ENCODE measurements at regions not wholly inside any gene's neighbourhood (a gene's known extent, or its start where the extent isn't known, plus 50 kb on each side); places are given as distances from the start of the nearest gene placed in this dataset.

GRCh38 chr11:80163011-80163410 lies 722.2 kb upstream of the TENM4 start:
- no peak for DNase-seq

GRCh38 chr11:80162387-80162786 lies 721.6 kb upstream of the TENM4 start:
- DNase-seq, result no peak

DNA sequence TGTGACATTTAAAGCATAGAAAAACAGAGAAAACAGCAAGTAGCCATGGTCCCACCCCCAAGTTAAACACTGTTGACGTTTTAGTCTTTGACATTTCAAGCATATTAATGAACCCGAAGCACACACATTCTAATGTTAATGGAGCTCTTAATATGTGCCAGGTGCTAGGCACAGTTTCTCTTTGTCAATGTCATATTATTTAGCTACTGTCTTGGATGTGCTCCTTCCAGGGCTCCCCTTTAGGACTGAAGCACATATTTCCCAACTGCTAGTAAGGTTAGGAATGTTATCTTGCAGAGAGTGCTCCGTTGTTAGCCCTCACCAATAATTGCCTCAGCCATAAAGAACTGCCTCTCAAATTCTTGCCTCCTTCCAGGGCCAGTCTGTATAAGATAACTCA lies 716.6 kb upstream of the TENM4 start:
- DNase-seq, result no peak

DNA sequence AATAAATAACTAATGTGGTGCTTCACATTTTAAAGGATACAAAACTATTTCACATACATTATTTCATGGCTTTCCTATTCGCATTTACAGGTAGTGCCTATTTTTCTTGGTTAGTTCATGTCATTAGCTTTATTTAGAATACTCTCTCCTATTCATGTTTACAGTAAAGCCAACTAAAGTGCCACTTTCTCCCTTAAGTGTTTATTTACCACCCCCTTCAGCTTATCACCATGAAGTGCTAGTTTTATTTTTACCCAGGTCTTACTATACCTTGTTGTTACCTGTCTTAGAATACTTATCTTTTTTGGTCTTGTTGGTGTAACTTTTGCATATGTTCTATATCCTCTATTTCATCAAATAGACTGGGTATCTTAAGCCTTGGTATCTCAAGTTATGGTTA lies 715.2 kb upstream of the TENM4 start:
- no peak for DNase-seq

DNA sequence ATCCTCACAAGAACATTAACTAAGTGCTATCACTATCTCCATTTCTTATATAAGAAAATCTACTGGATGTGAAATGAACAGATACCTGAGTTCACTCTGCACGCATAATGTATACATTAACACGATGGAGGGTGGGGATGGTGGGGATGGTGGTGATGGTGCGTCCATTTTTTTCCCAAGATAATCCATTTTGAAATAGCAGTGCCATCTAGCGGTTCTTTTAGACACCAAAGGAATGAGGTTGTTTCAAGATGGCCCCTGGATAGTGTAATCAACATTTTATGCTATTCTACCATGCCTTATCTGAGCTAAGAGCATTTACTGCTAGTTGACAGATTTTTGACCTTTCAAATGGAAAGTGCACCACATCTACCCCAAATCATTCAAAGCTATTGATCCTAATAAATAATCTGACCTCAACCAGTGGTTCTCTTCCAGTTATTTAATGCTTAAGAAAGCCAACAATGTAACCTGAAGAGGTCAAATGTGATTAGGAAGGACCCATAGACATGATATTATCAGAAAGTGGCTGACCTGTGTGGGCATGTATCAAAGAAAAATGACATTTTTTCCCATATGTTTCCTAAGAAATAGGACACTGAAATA lies 714.7 kb upstream of the TENM4 start:
- DNase-seq, result peak; percentile 60

DNA sequence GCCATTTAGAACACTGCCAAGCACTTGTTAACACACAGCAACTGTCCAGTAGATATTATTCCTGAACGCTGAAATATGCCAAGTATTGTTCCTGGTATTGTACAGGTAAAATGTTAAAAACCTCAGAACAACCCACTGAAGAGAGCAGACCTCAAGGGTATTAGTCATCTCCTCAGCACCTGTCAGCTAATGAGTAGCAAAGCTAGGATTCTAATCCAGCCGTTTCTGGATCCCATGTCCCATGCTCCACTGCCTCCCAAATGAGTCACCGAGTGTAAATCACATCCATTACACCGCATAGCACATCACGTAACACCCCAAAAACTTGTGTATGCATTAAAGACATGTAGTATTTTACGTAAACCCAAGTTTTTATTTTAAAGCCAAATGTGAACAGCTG lies 705.4 kb upstream of the TENM4 start:
- DNase-seq, result peak; percentile 50

DNA sequence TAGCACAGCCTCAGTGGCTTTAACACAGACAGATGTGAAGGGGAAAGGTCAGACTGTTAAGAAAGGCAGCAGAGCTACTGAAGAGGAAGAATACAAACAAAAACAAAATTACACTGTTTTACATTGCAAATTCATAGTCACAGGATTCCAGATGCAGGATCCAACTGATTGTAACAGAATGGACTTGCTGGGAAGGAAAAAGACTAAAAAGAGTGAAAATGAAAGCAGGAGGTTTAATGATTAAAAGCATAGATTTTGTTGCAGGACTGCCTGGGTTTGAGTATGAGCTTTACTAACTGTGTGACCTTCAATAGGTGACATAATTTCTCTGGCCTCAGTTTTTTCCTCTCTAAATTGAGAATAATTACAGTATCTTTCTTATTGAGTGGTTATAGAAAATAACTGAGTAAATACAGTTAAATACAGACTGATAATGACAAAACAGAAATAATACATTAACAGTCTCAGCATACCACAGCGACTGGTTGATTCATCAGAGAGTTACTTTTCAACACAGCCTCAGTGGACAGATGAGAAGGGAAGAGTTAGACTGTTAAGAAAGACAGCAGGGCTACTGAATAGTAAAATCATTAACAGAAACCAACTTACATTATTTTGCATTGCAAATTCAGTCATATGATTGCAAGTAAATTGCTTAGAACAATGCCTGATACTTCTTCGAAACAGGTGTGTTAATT lies 704.2 kb upstream of the TENM4 start:
- DNase-seq, result no peak

DNA sequence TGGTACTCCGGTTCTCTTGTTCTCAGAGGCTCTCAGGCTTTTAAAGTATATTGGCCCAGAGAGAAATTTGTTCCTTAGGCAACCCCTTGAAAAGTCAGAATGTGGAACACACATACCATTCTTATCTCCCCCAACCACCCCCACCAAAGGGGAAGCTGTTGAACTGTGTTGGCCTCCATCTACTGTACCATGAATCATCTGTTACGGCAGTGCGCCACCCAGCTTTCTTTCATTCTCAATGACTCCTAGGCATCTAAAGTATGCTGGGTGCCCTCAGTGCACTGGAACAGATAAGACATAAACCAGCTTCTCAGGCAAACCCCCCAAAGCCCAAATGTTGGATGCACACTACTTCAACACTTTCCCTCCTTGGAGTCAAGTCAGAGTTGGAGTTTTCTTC lies 696.2 kb upstream of the TENM4 start:
- DNase-seq, result no peak

- DNase-seq, result no peak
These were observed 688.6 kb upstream of the TENM4 start for GRCh38 chr11:80129396-80129795.

GRCh38 chr11:80122211-80122610 lies 681.4 kb upstream of the TENM4 start:
- DNase-seq, result peak; percentile 52

- peak; percentile 99 for DNase-seq
These were observed 677.2 kb upstream of the TENM4 start for GRCh38 chr11:80118073-80118472.

DNA sequence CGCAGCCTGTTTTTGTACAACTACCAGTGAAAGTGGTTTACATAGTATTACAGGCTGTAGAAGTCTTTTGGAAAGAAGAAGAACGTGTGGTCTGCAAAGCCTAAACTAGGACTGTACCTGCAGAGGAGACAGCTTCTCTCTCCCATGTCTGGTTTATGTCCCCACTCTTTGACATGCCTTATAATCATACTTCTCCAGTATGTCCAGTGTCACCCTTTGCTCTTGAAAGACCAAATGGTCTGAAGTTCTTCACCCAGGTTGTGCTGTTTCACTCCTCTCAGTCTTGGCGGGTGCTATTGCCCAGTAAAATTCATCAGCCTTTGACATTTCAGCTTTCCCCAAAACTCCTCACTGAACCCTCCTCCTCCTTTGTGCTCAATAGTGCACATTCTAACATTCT lies 676.0 kb upstream of the TENM4 start:
- no peak for DNase-seq

DNA sequence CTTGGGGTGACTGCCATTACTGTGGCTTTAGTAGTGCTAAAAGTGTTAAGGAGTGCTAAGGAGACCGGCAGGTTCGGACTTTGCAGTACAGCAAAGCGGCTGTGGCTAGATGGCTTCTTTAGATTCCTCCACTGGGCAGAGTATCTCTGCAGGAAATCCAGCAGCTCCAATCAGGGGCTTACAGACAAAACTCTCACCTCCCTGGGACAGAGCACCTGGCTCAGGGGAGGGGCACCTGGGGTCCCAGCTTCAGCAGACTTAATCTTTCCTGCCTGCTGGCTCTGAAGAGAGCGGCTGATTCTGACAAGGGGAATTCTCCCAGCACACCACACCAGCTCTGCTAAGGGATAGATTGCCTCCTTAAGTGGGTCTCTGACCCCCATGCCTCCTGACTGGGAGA lies 668.8 kb upstream of the TENM4 start:
- no peak for DNase-seq

DNA sequence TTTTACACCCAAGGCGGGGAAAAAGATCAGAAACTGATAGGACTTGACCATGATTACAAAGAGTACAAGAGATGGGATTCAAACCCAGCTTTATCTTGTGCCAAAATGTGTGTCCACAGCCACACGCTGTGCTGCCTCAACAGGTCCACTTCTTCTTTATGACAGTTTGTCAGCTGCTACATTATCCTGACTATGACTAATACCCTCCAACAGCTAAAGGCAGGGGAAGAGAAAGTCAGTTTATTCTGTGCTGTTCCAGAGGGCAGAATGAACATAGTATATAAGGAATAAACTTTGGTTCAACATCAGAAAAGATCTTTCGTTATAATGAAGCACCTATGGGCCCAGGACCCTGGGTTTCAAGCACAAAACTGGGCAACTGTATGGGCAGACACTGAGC lies 668.2 kb upstream of the TENM4 start:
- no peak for DNase-seq

GRCh38 chr11:80107415-80107814 lies 666.6 kb upstream of the TENM4 start:
- DNase-seq, result no peak

GRCh38 chr11:80104191-80104590 lies 663.4 kb upstream of the TENM4 start:
- no peak for DNase-seq

DNA sequence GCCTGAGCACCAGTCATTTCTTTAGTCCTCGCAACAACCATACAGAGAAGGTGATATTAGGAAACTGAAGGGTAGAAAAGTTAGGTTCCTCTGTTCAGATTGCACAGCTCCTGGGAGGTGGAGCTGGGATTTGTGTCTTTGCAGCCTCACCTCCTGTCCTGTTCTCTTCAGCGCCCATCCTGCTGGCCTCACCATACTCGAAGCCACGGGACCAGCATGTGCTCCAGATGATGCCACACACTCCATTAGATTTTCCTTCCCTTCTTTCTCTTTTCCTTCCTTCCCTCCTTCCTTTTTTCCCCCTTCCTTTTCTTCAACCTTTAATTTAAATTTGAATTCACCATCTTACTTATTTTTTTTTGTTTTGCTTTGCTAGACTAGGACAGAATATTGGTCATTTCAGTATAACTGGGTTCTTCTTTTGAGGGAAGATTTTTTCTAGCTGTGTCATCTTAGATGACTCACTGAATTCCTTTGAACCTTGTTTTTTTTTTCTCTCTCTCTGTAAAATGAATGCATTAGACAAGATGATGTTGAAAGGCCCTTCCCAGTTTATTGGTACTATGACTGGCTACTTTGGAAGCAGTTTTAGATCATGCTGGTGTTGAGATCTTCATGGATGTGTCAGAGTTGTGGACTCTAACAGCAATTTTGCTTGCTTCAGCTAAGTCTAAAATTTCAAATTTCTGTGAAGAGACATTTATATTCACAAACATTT lies 662.5 kb upstream of the TENM4 start:
- DNase-seq, result no peak

DNA sequence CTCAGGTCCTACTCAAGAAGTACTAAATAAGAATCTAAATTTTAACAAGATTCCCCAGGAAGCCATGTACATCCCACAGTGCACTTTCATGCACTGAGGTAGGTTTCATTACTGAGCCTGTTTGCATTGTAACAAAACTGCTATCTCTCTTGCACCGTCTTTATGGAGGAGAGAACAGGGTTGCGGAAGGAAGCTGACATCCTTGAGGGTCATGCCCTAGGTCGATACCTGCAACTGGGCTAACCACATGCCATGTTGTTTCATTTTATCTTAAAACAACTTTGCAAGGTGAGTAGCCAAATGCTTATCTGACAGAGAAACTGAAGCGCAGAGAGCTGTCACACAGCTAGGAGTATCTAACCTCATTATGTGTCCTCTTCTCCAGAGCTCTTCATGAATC lies 656.3 kb upstream of the TENM4 start:
- no peak for DNase-seq

- no peak for DNase-seq
These were observed 655.9 kb upstream of the TENM4 start for GRCh38 chr11:80096736-80097135.

DNA sequence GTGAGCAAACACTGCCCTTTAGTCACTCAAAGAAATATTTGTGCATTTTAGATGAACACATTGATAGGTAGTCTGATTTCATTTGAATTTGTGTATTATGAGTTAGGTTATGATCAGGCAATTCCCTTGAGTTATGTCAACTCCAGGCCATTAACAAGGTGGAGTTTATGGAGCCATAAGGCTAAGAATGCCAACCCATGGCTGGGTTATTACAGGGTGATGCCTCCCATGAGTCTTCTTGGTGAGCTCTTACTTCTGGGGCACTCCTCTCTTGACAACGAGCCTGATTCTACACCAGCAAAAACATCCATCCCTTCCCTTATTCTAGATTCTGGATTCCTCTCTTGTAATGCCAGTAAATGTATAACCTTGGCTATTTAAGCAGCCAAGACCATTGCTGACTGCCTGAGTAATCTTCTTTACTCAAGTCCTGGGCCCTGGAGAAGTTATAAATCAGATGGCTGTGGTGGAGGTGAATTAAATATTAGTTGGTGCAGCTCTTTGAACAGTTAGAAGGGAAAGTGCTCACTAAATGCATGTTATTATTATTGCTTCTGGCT lies 645.7 kb upstream of the TENM4 start:
- DNase-seq, result no peak

- DNase-seq, result no peak
These were observed 644.7 kb upstream of the TENM4 start for GRCh38 chr11:80085563-80085962.

GRCh38 chr11:80084608-80085007 lies 643.8 kb upstream of the TENM4 start:
- DNase-seq, result peak; percentile 15

- DNase-seq, result no peak
These were observed 642.7 kb upstream of the TENM4 start for GRCh38 chr11:80083531-80083951.

DNA sequence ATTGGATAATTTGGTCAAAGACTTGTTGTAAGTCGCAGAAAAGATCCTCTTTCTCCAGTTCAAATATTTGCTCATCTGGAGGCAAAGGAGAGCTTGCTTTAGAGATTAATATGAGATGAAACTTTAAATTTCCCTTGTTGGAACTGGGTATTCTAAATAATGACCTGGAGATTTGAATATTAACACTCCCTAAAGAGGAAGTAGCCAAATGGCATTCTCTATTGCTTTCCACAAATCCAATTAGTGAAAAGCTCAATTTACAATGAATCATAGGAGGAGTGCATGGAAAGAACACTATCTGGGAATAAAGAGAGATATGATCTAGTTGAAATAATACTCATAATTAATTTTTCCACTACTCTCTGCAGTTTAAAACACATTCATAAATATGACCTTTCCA lies 641.6 kb upstream of the TENM4 start:
- DNase-seq, result no peak

Data from NCI-H1105 treated with DMSO at 0.1 percent for 48 hours (cell line).